NCI-H1105 treated with DMSO at 0.1 percent for 48 hours (cell line): ENCODE measurements at regions not wholly inside any gene's neighbourhood (a gene's known extent, or its start where the extent isn't known, plus 50 kb on each side); places are given as distances from the start of the nearest gene placed in this dataset.
"Not testable (repeated sequence)": the region's sequence is repeated elsewhere in the genome, so short reads cannot be mapped to it uniquely, and the experiment has no call there.

Experiments
- DNase-seq: peaks from one replicate; lab custom pipeline; 2025; lab: John Stamatoyannopoulos, UW

GRCh38 chr6:62889240-62889639 lies 322.0 kb upstream of the FKBP1C start:
- DNase-seq, result no peak

DNA sequence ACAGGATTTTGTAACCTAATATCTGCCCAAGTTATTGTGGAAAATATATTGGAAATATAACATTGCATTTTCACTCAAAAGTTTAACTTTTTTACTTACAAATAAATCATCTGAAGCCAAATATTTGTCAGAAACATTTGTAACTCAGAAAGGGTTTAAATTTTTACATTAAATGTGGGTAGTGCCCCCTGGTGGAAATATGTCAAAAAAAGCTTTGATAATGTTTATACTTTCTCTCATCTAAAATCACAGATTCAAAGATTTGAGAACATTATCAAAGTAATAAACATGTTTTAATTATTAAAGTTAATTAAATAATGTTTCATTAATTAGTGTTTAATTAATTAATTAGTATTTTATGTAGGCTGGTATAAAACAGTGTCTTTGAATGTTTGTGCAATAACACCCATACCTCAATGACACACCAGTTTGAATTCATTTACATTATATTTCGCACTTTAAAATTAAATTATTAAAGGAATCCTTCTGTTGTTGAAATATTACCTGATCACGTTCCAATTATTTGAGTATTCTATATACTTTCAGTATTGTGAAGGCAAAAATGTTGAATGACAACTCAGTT lies 320.1 kb upstream of the FKBP1C start:
- DNase-seq, result peak; percentile 6

DNA sequence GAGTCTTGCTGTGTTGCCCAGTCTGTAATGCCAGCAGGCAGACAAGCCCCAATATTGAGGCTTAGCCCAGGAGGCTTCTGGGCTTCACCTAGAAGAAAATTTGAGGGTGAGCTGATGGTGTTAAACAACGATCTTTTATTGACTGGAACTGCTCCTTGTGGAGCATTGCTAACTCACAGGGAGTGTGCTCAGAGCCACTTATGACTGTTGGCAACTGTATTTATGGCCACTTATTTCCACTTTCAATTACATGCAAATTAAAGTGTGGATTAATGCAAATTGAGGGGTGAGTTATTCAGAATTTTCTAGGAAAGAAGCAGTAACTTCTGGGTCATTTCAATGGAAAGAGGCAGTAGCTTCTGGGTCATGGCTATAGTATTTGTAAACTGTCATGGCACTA lies 317.2 kb upstream of the FKBP1C start:
- no peak for DNase-seq

- DNase-seq, result no peak
Observed at GRCh38 chr6:62903266-62903665, 308.0 kb upstream of the FKBP1C start.

- DNase-seq, result peak; percentile 4
Observed at GRCh38 chr6:62904687-62905086, 306.6 kb upstream of the FKBP1C start.

GRCh38 chr6:62914530-62914929 lies 296.7 kb upstream of the FKBP1C start:
- DNase-seq, result no peak

- no peak for DNase-seq
Observed at GRCh38 chr6:62923728-62924127, 287.5 kb upstream of the FKBP1C start.

DNA sequence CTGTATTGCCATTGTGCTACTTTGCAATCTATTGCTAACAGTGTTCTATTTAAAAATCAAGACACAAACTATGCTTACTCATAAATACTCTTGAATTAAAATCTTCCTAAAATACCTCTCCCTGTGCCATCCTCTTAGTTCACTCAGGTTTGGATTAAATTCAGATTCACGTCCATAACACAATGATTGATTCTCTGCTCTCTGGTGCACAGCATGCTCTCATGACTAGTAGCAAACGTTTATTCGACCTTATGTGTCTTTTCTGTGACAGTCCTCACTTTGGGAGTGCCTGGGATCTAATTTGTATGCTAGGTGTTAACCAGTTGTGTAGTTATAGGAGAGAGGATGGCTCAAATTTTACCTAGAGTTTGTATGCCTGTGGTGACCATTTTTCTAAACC lies 270.4 kb upstream of the FKBP1C start:
- DNase-seq, result no peak

DNA sequence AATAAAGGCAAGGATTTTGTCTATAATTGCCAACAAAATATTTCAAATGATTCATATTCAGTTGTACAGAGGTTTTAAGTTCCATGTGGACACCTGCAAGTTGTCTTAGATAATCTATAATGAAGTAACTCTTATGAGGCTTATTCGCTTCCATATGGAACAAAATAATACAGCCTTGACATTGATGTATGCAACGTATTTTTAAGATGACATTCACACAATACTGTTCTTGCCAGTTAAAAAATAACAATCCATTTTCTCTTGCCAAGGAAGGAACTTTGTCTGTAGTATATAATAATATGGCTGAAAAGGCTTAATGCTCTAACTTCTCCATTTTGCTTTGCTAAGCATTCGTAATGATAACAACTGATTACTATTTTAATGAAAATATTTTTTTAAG lies 269.3 kb upstream of the FKBP1C start:
- DNase-seq, result no peak

DNA sequence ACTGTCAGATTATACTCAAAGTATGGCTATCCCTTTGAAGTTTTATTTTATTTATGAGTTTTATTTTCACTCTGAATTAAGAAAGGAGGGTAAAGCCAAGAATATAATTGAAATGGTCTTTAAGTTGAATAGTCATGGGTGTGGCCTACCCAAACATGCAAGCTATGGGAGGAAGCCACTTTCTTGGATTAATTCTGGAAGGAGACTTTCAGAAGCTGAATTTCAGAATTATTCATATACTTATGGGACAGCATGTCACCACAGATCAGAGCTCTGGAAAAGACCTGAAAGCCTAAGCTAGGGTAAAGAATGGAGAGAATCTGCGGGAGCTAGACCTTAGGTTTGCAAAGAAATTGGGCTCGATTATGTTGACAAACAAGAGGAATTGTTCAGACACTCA lies 242.4 kb upstream of the FKBP1C start:
- no peak for DNase-seq

GRCh38 chr6:62971976-62972658 lies 239.2 kb upstream of the FKBP1C start:
- DNase-seq, result no peak

DNA sequence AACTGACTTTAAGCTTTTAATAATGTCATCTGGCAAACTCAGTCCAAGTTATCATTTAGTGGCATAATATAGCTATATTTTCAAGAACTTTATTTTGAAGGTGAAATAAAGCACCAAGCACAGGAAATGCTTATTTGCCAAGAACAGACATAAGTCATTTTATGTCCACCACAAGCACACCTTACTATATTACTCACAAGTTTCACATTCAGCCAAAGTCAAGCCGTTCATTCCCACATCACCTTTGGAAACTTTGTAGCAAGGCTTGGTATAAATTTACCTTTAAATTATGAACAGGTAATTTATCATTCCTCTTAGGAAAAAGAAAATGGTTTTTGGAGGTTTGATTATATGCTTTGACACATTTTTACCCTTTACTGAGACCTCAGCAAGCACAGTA lies 236.8 kb upstream of the FKBP1C start:
- no peak for DNase-seq

DNA sequence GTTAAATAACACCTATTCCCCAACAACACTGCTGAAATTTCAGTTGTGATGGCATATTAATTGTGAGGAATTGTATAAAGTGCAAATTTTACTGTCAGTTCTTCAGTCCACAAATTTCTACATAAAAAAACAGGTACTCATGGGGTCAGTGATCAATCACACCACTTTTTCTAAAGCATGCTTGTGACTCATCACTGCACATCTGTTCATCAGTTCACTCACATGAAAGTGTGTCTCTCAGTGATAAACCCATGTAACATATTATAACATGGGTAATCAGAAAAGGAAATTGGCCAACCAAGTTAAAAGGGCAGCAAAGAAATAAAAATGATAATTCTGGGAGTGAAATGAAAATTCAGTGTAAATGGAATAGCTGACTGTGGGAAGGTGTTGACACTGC lies 234.7 kb upstream of the FKBP1C start:
- no peak for DNase-seq

GRCh38 chr6:62978920-62979319 lies 232.3 kb upstream of the FKBP1C start:
- no peak for DNase-seq

DNA sequence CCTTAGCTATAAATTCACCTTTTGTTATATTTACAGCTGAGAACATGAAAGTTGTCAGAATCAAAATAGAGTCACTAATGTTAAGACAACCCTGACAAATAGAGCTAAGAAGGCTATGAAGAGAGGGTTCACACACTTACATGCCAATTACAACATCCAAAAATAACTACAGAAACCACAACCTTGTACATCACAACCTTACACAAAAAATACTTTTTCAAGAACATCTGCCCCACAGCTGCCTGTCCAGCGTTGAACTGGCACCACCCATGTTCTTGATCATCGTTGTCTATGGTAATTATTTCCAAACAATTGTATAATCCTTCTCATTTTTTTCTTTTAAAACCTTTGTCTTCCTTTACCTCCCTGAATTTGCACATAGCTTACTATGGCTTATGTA lies 231.2 kb upstream of the FKBP1C start:
- DNase-seq, result no peak

GRCh38 chr6:62980724-62981123 lies 230.5 kb upstream of the FKBP1C start:
- no peak for DNase-seq

DNA sequence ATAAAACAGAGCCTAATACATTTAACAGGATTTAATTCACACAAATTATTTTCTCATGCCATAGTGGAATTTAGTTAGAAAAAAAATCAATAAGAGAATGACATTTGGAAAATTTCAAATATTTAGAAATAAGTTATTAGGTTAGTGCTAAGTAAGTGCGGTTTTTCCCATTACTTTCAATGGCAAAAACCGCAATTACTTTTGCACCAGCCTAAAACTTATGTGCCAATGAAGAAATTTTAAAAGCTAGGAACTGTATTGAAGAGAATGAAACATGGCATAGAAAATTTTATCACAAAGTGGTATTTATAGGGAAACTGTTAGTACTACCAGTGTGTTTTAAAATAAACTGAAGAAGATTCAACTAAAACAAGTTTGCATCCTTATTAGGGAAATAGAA lies 228.3 kb upstream of the FKBP1C start:
- no peak for DNase-seq

GRCh38 chr6:62991696-62992095 lies 219.6 kb upstream of the FKBP1C start:
- not testable (repeated sequence) for DNase-seq

DNA sequence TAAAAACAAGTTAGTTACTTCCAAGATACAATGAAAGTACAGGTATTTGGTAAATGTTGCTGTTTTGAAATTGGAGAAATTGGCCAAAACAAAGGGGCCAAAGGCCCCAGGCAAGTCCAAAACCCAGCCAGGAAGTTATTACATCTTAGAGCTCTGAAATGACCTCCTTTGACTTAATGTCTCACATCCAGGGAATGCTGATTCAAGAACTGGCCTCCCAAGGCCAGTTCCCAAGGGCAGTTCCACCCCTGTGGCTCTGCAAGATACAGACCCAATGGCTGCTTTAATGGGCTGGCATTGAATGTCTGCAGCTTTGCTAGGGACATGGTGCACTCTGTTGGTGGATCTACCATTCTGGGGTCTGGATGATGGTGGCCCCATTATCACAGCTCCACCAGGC lies 217.3 kb upstream of the FKBP1C start:
- no peak for DNase-seq

DNA sequence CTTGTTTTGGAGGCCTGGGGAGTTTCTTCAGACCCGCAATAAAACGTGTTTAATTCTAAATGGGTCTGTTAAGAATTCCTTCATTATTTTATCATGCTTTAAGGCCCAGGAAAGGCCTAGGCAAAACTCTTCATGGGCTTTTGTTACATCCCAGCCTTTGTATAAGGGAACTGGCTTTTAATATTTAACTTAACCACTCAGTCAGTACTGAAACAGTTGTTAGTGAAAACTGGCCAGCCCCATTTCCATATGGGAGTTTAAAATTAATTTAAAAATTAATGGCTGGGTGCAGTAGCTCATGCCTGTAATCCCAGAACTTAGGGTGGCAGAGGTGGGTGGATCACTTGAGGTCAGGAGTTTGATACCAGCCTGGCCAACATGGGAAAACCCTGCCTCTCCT lies 213.2 kb upstream of the FKBP1C start:
- no peak for DNase-seq

DNA sequence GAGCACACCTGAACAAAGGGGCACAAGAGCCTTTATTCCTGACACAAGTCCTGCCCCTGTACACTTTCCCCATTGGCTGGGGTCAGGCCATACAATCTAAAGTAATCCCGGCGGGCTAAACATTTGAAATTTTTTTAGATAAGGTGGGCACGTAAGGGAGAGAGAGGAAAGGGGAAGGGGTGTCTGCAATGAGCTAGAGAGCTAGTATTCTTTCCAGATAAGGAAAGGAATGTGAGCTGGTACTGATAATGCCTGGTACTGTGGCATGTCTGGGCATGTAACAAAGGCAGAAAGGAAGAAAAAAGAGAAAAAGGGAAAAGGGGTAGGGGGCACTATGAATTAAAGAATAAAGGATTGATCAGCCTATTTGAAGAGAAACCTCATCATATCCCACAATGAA lies 212.0 kb upstream of the FKBP1C start:
- DNase-seq, result not testable (repeated sequence)

DNA sequence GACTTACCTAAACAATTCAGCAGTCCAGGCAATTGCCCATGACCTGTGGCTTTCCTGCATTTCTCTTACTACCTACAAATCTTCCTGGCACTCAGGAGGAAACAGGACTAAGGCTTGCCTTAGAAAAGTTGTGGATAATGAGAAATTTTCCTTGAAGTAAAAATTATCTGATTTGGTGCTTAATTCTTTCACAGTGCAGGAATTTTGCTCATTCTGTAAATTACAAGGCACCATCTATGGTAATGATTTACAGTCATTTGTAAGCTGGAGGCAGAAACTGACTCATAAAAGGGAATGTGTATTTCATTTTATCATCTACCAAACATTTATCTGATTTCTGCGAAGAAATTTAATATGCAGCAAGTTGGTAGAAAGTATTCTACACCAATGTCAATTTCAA lies 211.5 kb upstream of the FKBP1C start:
- DNase-seq, result no peak

DNA sequence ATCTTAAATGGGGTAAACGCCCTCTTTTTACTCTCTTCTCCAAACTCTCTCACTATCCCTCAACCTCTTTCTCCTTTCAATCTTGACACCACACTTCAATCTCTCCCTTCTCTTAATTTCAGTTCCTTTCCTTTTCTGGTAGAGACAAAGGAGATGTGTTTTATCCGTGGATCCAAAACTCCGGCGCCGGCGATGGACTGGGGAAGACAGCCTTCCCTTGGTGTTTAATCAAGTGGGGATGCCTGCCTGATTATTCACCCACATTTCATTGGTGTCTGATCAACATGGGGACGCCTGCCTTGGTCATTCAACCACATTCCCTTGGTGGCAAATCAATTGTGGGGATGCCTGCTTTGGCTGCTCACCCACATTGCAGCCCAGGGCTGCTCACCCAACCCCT lies 205.3 kb upstream of the FKBP1C start:
- not testable (repeated sequence) for DNase-seq

- not testable (repeated sequence) for DNase-seq
Observed at GRCh38 chr6:63010962-63011361, 200.3 kb upstream of the FKBP1C start.
